GM20000 (cell line): ENCODE measurements at regions not wholly inside any gene's neighbourhood (a gene's known extent, or its start where the extent isn't known, plus 50 kb on each side); places are given as distances from the start of the nearest gene placed in this dataset.

Source experiments
- DNase-seq: peaks from one replicate; pipeline ENCODE4 v3.0.0; 2012; ENCODE audit warnings: low spot score
- TF ChIP-seq, protein P1 (sequence below): IDR thresholded peaks from 2 replicates; pipeline ENCODE4 v1.5.1; 2012; ENCODE audit warnings: mild to moderate bottlenecking, control low read depth; ENCODE audit errors: extremely low read depth, missing control alignments

DNA sequence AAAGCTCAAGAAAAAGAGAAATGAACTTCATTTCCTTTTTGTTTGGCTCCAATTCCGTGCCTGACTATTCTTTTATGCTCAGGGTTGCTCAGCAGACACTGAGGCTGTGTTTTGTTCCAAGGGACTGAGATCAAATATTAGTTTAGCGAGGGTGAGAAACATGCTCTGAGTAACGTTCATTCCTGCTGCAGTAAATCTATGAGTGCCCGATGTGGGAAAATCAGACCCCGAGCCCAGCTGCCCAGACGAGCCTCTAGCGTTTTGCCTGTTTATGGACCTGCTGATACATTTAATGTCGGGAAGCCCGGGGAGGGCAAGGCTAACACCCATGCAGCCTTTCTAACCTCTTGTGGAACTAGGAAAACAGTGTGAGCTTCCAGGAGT, 119.2 kb downstream of the VAPA start:
- TF ChIP-seq, protein P1, sequence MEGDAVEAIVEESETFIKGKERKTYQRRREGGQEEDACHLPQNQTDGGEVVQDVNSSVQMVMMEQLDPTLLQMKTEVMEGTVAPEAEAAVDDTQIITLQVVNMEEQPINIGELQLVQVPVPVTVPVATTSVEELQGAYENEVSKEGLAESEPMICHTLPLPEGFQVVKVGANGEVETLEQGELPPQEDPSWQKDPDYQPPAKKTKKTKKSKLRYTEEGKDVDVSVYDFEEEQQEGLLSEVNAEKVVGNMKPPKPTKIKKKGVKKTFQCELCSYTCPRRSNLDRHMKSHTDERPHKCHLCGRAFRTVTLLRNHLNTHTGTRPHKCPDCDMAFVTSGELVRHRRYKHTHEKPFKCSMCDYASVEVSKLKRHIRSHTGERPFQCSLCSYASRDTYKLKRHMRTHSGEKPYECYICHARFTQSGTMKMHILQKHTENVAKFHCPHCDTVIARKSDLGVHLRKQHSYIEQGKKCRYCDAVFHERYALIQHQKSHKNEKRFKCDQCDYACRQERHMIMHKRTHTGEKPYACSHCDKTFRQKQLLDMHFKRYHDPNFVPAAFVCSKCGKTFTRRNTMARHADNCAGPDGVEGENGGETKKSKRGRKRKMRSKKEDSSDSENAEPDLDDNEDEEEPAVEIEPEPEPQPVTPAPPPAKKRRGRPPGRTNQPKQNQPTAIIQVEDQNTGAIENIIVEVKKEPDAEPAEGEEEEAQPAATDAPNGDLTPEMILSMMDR = no peak
- no peak for DNase-seq

- no peak for DNase-seq
- TF ChIP-seq, protein P1 = no peak
These were observed 121.6 kb downstream of the VAPA start for GRCh38 chr18:10035281-10035991.

GRCh38 chr18:10036479-10036878, 122.7 kb downstream of the VAPA start:
- TF ChIP-seq, protein P1 = no peak
- no peak for DNase-seq

DNA sequence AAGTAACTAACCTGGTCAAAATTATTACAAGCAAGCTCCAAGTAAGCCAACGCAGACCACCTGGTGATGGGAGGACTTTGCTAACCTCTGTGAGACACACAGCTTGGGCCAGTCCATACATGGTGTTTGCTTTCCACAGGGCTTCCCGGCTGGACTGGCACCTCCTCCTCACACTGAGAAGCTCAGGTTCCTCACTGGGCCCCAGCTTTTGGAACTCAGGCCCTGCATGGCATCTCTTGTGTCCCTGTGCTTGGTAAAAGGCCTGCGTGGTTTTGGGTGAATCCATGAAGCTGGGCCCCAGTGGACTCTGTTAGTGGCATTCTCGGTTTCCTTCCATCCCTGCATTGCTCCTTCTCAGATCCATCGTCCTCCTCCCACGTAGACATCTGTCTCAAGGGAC, 123.4 kb downstream of the VAPA start:
- no peak for DNase-seq
- TF ChIP-seq, protein P1 = no peak

- TF ChIP-seq, protein P1 = no peak
- DNase-seq = no peak
These were observed 124.5 kb downstream of the VAPA start for GRCh38 chr18:10038268-10038667.

DNA sequence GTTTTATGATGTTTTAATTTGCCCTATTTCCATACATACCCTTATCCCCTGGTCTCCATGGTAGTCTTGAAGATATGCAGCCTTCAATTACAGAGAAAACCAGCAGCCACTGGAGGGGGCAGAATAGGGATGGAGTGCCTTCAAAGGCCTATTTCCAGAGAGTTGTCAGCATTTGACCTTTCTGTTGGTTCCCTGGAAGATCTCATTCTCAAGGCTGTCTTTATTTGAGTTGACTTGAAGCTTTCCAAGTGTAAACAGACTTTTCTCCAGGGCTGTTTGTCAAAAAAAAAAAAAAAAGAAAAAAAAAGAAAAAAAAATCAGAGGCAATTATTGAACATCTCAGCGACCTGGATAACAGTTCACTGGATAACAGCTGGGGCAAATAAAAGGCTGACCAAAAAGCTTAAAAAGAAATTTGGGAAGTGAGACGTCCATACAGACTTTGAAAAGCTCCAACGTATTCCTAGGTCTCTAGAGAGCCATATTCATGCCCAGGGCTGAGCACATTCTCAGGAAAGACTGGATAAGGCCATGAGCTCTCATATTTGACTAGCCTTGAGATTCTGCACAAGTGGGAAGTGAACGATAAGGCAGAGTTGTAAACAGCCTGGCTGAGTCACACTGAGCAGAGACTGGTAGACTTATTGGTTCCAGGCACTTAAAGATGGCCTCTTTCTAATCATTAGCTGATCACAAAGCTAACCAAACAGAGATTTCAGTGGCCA, 126.6 kb downstream of the VAPA start:
- no peak for DNase-seq
- TF ChIP-seq, protein P1 = no peak

DNA sequence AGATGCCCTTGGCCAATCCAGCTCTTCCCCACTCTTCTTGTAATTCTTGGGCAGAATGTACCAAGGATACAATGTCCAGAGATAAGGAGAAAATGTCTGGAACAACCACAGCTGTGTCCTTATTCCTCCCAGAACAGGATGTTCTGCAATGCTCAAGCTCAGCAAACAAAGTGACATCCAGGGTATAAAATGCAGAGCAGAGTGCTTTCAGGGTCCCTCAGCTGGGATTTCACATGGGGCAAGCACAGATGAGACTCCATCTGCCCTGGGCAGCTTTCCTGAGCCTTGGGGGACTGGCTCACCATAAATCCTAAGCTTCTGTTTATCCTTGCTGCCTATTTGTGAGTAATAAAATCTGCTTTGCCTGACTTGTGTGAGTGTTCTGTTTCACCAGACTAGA, 127.4 kb downstream of the VAPA start:
- TF ChIP-seq, protein P1 = no peak

More for the DNA sequence above, 127.4 kb downstream of the VAPA start:
- DNase-seq = no peak
